HG03460 (cell line): ENCODE measurements at regions not wholly inside any gene's neighbourhood (a gene's known extent, or its start where the extent isn't known, plus 50 kb on each side); places are given as distances from the start of the nearest gene placed in this dataset.

Source experiments
- ATAC-seq: cut with Tn5 transposase; IDR thresholded peaks from one replicate; pipeline ENCODE4 v1.9.1; 2021; ENCODE audit not compliant: unreplicated experiment

- ATAC-seq: no peak
Measured at GRCh38 chr6:43985329-43985728, 141.9 kb downstream of the MRPL14 start.

GRCh38 chr6:43984442-43985321 lies 142.6 kb downstream of the MRPL14 start:
- ATAC-seq: no peak

DNA sequence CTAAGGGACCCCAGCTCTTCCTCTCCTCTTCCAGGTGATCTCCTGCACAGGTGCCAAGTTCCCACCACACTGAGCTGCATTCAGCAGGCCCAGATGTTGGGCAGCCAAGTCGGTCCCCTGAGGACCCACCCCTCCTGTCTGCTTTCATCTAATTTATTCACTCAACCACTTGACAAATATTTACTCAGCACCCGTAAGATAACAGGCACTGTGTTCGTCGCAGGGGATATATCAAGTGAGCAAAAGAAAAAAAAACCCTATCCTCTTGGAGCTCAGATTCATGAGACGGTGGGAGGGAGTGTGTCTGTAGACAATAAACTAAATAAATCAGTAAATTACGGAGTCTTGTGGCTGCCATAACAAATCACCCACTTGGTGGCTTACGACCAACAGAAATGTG lies 143.6 kb downstream of the MRPL14 start:
- no peak for ATAC-seq

GRCh38 chr6:43983191-43983590 lies 144.1 kb downstream of the MRPL14 start:
- no peak for ATAC-seq

DNA sequence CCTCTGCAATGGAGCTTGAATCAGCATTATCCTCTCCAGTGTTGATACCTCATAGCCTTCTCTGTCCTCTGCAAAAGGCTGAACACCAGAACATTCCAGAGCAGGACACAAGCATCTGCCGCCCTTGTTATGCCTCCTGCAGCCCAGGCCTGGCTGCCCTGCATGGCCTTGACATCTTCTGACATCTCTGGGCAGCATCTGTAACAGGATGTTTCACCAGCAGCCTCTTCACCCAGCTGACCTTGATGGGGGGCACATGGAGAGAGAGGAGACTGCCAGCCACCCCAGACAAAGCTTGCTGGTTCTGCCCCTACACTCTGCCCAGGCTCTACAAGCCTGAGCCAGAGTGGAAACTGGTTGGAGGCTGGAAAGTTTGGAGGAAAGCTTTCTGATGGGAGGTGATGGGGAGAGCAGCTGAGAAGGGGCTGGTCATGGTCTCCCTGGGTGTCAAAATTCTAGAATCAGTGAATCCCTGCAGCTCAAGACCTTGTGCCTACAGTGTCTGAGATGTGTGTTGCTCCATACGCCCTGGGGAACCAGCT lies 145.1 kb downstream of the MRPL14 start:
- no peak for ATAC-seq

DNA sequence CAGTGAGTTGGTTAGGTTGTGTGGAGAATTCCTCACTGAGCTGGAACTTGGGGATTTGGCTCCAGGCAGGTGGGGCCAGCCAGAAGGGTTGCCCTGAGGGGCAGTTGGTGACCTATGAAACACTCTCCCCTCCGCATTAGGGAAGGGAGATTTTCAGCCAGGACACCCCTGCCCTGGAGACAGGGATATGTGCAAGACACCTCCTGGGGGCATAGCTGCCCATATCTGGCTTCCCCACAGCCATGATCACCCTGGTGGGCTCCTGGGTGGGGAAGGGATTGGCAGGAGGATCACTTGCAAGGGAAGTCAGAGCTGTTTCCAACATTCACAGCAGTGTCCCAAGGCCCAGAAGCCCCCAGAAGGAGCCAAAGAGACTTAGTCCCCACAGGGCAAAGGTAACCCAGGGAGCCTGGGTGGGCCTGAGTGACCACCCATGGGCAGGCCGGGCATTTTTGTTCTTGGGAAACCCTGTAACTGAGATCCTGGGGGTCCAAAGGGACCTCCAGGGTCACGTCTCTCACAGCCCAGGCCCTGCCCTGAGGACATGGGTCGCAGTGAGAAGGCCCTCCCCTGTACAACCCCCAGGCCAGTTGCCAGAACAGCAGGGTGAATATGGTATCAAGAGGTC lies 145.8 kb downstream of the MRPL14 start:
- no peak for ATAC-seq

DNA sequence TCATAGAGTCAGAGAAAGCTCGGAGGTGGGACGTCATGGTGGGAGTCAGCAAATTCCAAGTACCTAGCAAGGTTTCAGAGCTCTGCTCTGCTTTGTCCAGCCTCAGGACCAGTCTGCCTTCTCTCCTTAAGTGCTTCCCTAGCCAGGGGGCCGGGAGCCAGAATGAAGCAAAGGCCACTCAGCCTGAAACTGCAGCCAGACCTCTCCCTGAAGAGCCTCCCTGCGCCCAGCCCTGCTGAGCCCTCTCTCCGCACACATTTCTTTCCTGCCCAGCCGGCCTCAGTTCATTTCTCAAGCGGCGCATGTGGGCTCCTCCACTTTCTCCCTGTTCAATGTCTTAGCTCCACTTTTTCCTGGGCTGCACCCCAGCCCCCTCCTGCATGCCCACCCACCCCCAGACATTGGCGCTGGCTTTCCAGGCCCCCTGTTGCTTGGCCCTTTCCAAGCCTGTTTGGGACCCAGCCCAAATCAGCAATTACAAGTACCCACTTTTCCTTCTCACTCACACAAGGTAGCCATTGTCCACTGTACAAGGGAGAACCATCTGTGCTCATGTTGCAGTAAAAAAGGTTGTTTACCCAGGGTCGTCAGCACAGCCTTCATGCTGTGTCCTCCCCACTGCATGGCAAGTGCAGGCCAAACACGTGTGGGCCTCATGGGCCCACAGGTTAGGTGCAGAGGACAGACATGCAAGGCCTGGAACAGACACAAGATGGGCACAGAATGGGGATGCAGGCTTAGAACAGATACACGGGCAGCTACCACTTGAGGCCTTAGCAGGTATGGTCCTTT lies 147.1 kb downstream of the MRPL14 start:
- no peak for ATAC-seq

DNA sequence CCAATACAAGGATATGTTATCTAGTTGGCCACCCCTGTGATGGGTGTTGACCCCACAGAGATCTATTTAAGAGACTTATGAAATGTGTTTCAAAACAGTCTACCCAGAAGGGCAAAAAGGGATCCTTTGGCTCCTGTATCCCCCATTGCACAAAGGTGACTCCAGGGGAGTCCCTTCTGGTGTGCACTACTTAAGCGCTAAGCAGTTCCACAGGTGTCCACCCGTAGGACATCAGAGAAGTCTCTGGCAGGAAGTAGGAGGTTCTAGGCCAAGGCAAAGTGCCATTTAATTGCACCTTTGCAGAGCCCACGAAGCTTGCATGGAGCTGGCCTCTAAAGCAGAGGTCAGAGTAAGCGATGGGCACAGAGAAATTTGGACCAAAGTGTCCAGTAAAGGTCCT lies 147.7 kb downstream of the MRPL14 start:
- ATAC-seq: no peak

DNA sequence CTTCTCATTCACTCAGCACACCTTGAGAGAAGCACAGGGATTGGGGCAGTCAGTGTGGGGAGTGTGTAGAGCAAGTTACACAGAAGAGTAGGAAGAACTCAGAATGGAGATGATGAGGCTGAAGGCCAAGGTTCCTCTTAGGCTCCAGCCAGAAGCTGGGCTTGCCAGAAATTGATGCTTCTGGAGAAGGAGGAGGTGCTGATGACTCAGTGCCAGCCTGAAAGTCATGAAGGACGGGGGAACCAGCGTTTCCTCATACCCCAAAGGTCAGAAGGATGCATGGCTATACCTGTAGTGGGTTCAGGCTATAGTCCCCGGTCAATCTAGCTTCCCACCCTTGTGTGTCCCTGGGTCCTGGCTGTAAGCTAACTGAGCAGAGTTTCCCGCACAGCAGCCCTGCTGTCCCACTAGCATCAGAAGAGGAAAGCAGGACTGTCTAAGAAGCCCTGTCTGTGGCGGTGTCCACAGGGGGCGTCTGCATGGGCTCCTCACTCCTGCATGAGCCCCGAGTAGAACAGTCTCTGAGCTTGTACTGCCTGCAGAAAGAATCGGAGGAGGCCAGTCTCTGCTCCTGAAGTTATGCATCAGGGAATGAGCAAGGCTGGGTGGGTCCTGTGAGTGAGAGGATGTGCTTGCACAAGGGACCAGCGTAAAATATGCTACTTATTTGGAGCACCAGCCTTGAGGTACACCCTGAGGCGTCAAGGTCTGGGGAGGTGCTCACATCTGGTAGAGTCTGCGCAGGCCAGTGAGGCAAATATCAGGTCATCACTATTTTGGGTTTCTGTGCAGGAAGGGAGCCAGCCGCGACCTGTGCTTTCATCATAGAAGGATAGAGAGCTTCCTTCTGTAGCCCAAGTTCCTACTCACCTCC lies 148.5 kb downstream of the MRPL14 start:
- no peak for ATAC-seq

DNA sequence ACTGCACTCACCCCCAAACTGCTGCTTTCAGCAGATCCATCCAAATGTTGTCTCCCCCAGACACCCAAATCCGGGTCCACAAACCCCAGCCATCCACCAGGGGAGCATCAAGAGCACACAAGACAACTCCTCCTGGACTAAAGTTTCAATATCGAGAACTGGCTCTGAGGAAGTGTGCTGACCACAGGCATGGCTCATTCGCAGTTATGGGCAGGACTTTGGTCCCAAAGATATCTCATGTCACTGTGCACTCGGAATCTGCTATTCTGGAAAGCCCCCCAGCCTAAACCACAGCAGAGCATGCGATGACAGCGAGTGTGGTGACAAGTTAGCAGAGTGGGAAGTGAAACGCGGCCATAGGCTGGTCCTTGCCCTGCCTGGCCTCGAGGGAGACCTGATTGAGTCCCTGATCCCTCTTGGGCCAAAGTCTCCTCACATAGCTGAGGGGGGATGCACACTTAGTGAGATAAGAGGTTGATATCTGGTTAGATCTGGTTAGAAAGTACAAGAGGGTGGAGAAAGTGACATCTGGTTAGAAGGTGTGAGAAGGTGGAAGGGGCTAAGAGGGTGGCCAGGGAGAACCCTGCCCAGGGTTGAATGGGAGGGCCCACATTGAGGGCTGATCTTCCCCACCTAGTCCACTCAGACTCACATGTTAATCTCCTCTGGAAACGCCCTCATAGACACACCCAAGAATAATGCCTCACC lies 149.7 kb downstream of the MRPL14 start:
- ATAC-seq: peak; percentile 83

GRCh38 chr6:43976706-43977403 lies 150.4 kb downstream of the MRPL14 start:
- no peak for ATAC-seq

GRCh38 chr6:43974643-43975230 lies 152.5 kb downstream of the MRPL14 start:
- no peak for ATAC-seq

DNA sequence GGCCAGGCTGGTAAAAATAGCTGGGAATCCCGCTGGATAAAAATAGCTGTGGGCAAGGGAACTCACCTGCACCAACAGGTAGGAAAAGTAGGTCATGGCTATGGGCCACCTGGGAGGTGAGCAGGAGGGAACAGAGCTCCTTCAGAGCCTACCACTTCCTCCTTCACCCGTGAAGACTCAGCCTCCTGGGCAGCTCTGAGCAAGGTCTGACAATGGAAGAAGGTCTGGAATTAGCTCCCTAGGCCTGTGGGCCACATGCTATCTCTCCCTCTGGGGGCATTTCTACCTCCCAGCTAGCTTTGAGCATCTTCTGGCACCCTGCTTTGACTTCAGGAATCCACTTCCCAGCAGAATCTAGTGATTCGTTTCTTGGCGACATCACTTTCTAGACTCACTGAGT lies 153.9 kb downstream of the MRPL14 start:
- ATAC-seq: no peak

DNA sequence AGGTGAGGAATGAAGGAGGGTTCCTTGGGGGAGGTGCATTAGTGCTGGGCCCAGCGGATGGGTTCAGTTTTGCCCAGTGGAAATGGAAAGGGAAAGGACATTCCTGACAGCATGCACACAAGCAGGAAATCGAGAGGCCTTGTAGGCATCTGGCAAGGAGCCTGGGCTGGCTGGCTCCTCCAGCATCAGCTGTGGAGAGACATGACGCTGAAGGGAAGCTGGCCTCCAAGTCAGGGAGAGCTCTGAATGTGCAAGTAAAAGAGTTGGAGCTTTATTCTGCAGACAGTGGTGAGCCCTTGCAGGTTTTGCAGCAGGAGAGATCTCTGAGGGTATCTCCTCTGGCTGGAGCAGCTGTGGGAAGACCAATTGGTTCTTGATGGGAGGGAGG lies 154.3 kb downstream of the MRPL14 start:
- no peak for ATAC-seq

GRCh38 chr6:43972179-43972912 lies 154.9 kb downstream of the MRPL14 start:
- no peak for ATAC-seq

DNA sequence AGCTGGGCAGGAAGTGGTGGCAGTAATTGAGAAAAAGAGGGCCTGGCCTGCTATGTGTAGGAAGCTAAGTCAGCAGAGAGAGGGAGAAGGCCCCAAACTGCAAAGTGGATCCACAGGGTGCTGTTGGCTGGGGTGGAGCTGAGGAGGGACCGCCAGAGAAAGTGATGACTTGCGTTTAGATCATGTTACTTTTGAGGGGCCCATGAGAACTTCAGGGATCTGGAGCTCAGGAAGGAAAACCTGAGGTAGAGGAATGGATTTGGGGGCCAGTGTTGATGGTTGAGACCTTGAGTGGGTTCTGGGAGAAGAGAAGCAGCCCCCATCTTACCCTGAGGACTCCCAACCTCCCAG lies 155.5 kb downstream of the MRPL14 start:
- ATAC-seq: no peak

- no peak for ATAC-seq
Measured at GRCh38 chr6:43970913-43971775, 156.1 kb downstream of the MRPL14 start.
